GM19023 (cell line): ENCODE measurements at regions not wholly inside any gene's neighbourhood (a gene's known extent, or its start where the extent isn't known, plus 50 kb on each side); places are given as distances from the start of the nearest gene placed in this dataset.
"Not testable (repeated sequence)": the region's sequence is repeated elsewhere in the genome, so short reads cannot be mapped to it uniquely, and the experiment has no call there.

ENCODE experiments used
- ATAC-seq: cut with Tn5 transposase; IDR thresholded peaks from one replicate; pipeline ENCODE4 v1.9.1; 2021; ENCODE audit warnings: mild to moderate bottlenecking, moderate library complexity; ENCODE audit not compliant: unreplicated experiment

GRCh38 chr2:87452193-87452592 lies 295.7 kb upstream of the PLGLB2 start:
- ATAC-seq: not testable (repeated sequence)

- not testable (repeated sequence) for ATAC-seq
These were observed 295.0 kb upstream of the PLGLB2 start for GRCh38 chr2:87452861-87453260.

GRCh38 chr2:87453965-87454364 lies 293.9 kb upstream of the PLGLB2 start:
- ATAC-seq: not testable (repeated sequence)

- ATAC-seq: not testable (repeated sequence)
These were observed 293.5 kb upstream of the PLGLB2 start for GRCh38 chr2:87454421-87454820.

GRCh38 chr2:87455209-87455853 lies 292.6 kb upstream of the PLGLB2 start:
- ATAC-seq: peak; percentile 34

GRCh38 chr2:87455854-87456249 lies 292.0 kb upstream of the PLGLB2 start:
- ATAC-seq: peak; percentile 48

GRCh38 chr2:87456477-87457128 lies 291.3 kb upstream of the PLGLB2 start:
- ATAC-seq: peak; percentile 71

GRCh38 chr2:87457129-87457499 lies 290.8 kb upstream of the PLGLB2 start:
- not testable (repeated sequence) for ATAC-seq

GRCh38 chr2:87458938-87459337 lies 288.9 kb upstream of the PLGLB2 start:
- ATAC-seq: not testable (repeated sequence)

GRCh38 chr2:87460104-87460503 lies 287.8 kb upstream of the PLGLB2 start:
- ATAC-seq: not testable (repeated sequence)

GRCh38 chr2:87460662-87461061 lies 287.2 kb upstream of the PLGLB2 start:
- ATAC-seq: not testable (repeated sequence)

GRCh38 chr2:87461671-87462070 lies 286.2 kb upstream of the PLGLB2 start:
- not testable (repeated sequence) for ATAC-seq

- not testable (repeated sequence) for ATAC-seq
These were observed 283.7 kb upstream of the PLGLB2 start for GRCh38 chr2:87464219-87464618.

- not testable (repeated sequence) for ATAC-seq
These were observed 282.2 kb upstream of the PLGLB2 start for GRCh38 chr2:87465730-87466129.

- ATAC-seq: peak; percentile 48
These were observed 281.2 kb upstream of the PLGLB2 start for GRCh38 chr2:87466591-87467120.

GRCh38 chr2:87468429-87468981 lies 279.4 kb upstream of the PLGLB2 start:
- not testable (repeated sequence) for ATAC-seq

GRCh38 chr2:87469180-87470151 lies 278.4 kb upstream of the PLGLB2 start:
- ATAC-seq: peak; percentile 50

GRCh38 chr2:87470381-87471380 lies 277.2 kb upstream of the PLGLB2 start:
- ATAC-seq: peak; percentile 37

- not testable (repeated sequence) for ATAC-seq
These were observed 276.4 kb upstream of the PLGLB2 start for GRCh38 chr2:87471478-87471877.
